ENCODE measurements at regions not wholly inside any gene's neighbourhood (a gene's known extent, or its start where the extent isn't known, plus 50 kb on each side); places are given as distances from the start of the nearest gene placed in this dataset.

GRCh38 chr14:43471595-43471994 is 1035.5 kb downstream of the FSCB start:
- WGBS (ENCODE audit: insufficient coverage), result 83% methylated on average over 1 of the region's 1 CpG
- no peak overlapping the region for H3K4me3 ChIP-seq (ENCODE audit: control insufficient read depth in 1 of 2, extremely low read depth in 1 of 2, low read length in 1 of 2)
- Mint-ChIP-seq H3K36me3 (no peaks in the 10 kb centered on the region), H3K27ac (no peak overlapping the region), H3K27me3 (no peaks in the 10 kb centered on the region), H3K4me3 (no peak overlapping the region), H3K9me3 (peaks cover 4 to 12% (median 5%) of the 10 kb centered on the region in 3 donors), H3K4me1 (no peaks in the 10 kb centered on the region)
- ChIA-PET CTCF (no interaction called here), POLR2A (no interaction called here)
- no peaks in the 10 kb centered on the region for H3K9me3 ChIP-seq
- ATAC-seq (replicated peaks in 1 of 4) (no peak), DNase-seq (no peak)
- no peaks in the 10 kb centered on the region for H3K36me3 ChIP-seq (ENCODE audit: control insufficient read depth in 2 of 2, extremely low read depth in 1 of 2, insufficient read depth in 1 of 2, low read length in 1 of 2)
- no peak overlapping the region for H3K27ac ChIP-seq (ENCODE audit: low read length)
- H3K27me3 ChIP-seq (replicated peaks in 1 of 2; ENCODE audit: control insufficient read depth in 2 of 2, extremely low read depth in 1 of 2, insufficient read depth in 2 of 2, low read length in 1 of 2), result no peaks in the 10 kb centered on the region
- no peaks in the 10 kb centered on the region for H3K4me1 ChIP-seq (ENCODE audit: control insufficient read depth in 1 of 2, extremely low read depth in 1 of 2, insufficient read depth in 2 of 2, low read length in 2 of 2)

- Mint-ChIP-seq H3K27ac (no peak overlapping the region), H3K9me3 (peaks cover under 1 to 17% (median 16%) of the 10 kb centered on the region in 3 donors), H3K4me3 (no peak overlapping the region), H3K27me3 (no peaks in the 10 kb centered on the region), H3K36me3 (no peaks in the 10 kb centered on the region), H3K4me1 (no peaks in the 10 kb centered on the region)
- Histone ChIP-seq H3K4me3 (ENCODE audit: control insufficient read depth in 1 of 2, extremely low read depth in 1 of 2, low read length in 1 of 2) (no peak overlapping the region), H3K4me1 (ENCODE audit: control insufficient read depth in 1 of 2, extremely low read depth in 1 of 2, insufficient read depth in 2 of 2, low read length in 2 of 2) (no peaks in the 10 kb centered on the region), H3K9me3 (no peaks in the 10 kb centered on the region), H3K36me3 (ENCODE audit: control insufficient read depth in 2 of 2, extremely low read depth in 1 of 2, insufficient read depth in 1 of 2, low read length in 1 of 2) (no peaks in the 10 kb centered on the region), H3K27ac (ENCODE audit: low read length) (no peak overlapping the region), H3K27me3 (replicated peaks in 1 of 2; ENCODE audit: control insufficient read depth in 2 of 2, extremely low read depth in 1 of 2, insufficient read depth in 2 of 2, low read length in 1 of 2) (no peaks in the 10 kb centered on the region)
- ChIA-PET CTCF (no interaction called here), POLR2A (interaction anchor here in 1 of 2 donors (0.7 kb wide), 2 partner anchors 25 to 215 kb away, joined by 4 read pairs; no protein-coding TSS in a partner anchor)
- no CpG with 5 or more reads among the region's 1 CpG for WGBS (ENCODE audit: insufficient coverage)
- DNase-seq (no peak), ATAC-seq (replicated peaks in 1 of 4) (no peak)
These were observed 1042.1 kb downstream of the FSCB start for GRCh38 chr14:43464968-43465367.

- Mint-ChIP-seq H3K4me3 (no peak overlapping the region), H3K27ac (no peak overlapping the region), H3K36me3 (no peaks in the 10 kb centered on the region), H3K27me3 (no peaks in the 10 kb centered on the region), H3K4me1 (no peaks in the 10 kb centered on the region), H3K9me3 (peaks cover 8 to 37% (median 20%) of the 10 kb centered on the region in 3 donors)
- Histone ChIP-seq H3K4me1 (ENCODE audit: control insufficient read depth in 1 of 2, extremely low read depth in 1 of 2, insufficient read depth in 2 of 2, low read length in 2 of 2) (no peaks in the 10 kb centered on the region), H3K36me3 (ENCODE audit: control insufficient read depth in 2 of 2, extremely low read depth in 1 of 2, insufficient read depth in 1 of 2, low read length in 1 of 2) (no peaks in the 10 kb centered on the region), H3K4me3 (ENCODE audit: control insufficient read depth in 1 of 2, extremely low read depth in 1 of 2, low read length in 1 of 2) (no peak overlapping the region), H3K27me3 (replicated peaks in 1 of 2; ENCODE audit: control insufficient read depth in 2 of 2, extremely low read depth in 1 of 2, insufficient read depth in 2 of 2, low read length in 1 of 2) (no peaks in the 10 kb centered on the region), H3K27ac (ENCODE audit: low read length) (no peak overlapping the region), H3K9me3 (no peaks in the 10 kb centered on the region)
- WGBS (ENCODE audit: insufficient coverage), result 59% methylated on average over 2 of the region's 5 CpGs
- DNase-seq (no peak), ATAC-seq (replicated peaks in 1 of 4) (no peak)
- ChIA-PET CTCF (no interaction called here), POLR2A (no interaction called here)
These were observed 1057.8 kb downstream of the FSCB start for GRCh38 chr14:43449291-43449690.

- no CpG with 5 or more reads among the region's 3 CpGs for WGBS (ENCODE audit: insufficient coverage)
- CTCF ChIA-PET, result no interaction called here
- Histone ChIP-seq H3K27ac (ENCODE audit: low read length) (no peak overlapping the region), H3K9me3 (peaks cover 3% of the 10 kb centered on the region), H3K4me1 (ENCODE audit: control insufficient read depth in 1 of 2, extremely low read depth in 1 of 2, insufficient read depth in 2 of 2, low read length in 2 of 2) (no peaks in the 10 kb centered on the region), H3K4me3 (ENCODE audit: control insufficient read depth in 1 of 2, extremely low read depth in 1 of 2, low read length in 1 of 2) (no peak overlapping the region), H3K27me3 (replicated peaks in 1 of 2; ENCODE audit: control insufficient read depth in 2 of 2, extremely low read depth in 1 of 2, insufficient read depth in 2 of 2, low read length in 1 of 2) (no peaks in the 10 kb centered on the region), H3K36me3 (ENCODE audit: control insufficient read depth in 2 of 2, extremely low read depth in 1 of 2, insufficient read depth in 1 of 2, low read length in 1 of 2) (no peaks in the 10 kb centered on the region)
- Mint-ChIP-seq H3K4me1 (no peaks in the 10 kb centered on the region), H3K9me3 (peaks cover 6 to 14% (median 13%) of the 10 kb centered on the region in 3 donors), H3K4me3 (no peak overlapping the region), H3K27me3 (no peaks in the 10 kb centered on the region), H3K27ac (no peak overlapping the region), H3K36me3 (no peaks in the 10 kb centered on the region)
- ATAC-seq (replicated peaks in 1 of 4), result no peak
- no peak for DNase-seq
- POLR2A ChIA-PET, result no interaction called here
These were observed 1069.0 kb downstream of the FSCB start for GRCh38 chr14:43438056-43438455.

GRCh38 chr14:43418324-43418723 is 1088.8 kb downstream of the FSCB start:
- no peaks in the 10 kb centered on the region for H3K36me3 Mint-ChIP-seq
- H3K4me1 ChIP-seq (ENCODE audit: control insufficient read depth in 1 of 2, extremely low read depth in 1 of 2, insufficient read depth in 2 of 2, low read length in 2 of 2), result no peaks in the 10 kb centered on the region
- H3K27ac Mint-ChIP-seq, result no peak overlapping the region
- H3K4me1 Mint-ChIP-seq, result no peaks in the 10 kb centered on the region
- ChIA-PET POLR2A (no interaction called here), CTCF (no interaction called here)
- no peak overlapping the region for H3K4me3 Mint-ChIP-seq
- H3K9me3 Mint-ChIP-seq, result peaks cover 12 to 31% (median 13%) of the 10 kb centered on the region in 3 donors
- DNase-seq (no peak), ATAC-seq (replicated peaks in 1 of 4) (no peak)
- H3K36me3 ChIP-seq (ENCODE audit: control insufficient read depth in 2 of 2, extremely low read depth in 1 of 2, insufficient read depth in 1 of 2, low read length in 1 of 2), result no peaks in the 10 kb centered on the region
- H3K4me3 ChIP-seq (ENCODE audit: control insufficient read depth in 1 of 2, extremely low read depth in 1 of 2, low read length in 1 of 2), result no peak overlapping the region
- WGBS (ENCODE audit: insufficient coverage), result 20% methylated on average over 1 of the region's 4 CpGs
- H3K27ac ChIP-seq (ENCODE audit: low read length), result no peak overlapping the region
- no peaks in the 10 kb centered on the region for H3K27me3 Mint-ChIP-seq
- peaks cover 3% of the 10 kb centered on the region for H3K9me3 ChIP-seq
- no peaks in the 10 kb centered on the region for H3K27me3 ChIP-seq (replicated peaks in 1 of 2; ENCODE audit: control insufficient read depth in 2 of 2, extremely low read depth in 1 of 2, insufficient read depth in 2 of 2, low read length in 1 of 2)

GRCh38 chr14:43413084-43413483 is 1094.0 kb downstream of the FSCB start:
- ChIA-PET CTCF (no interaction called here), POLR2A (no interaction called here)
- Histone ChIP-seq H3K4me3 (ENCODE audit: control insufficient read depth in 1 of 2, extremely low read depth in 1 of 2, low read length in 1 of 2) (no peak overlapping the region), H3K27ac (ENCODE audit: low read length) (no peak overlapping the region), H3K4me1 (ENCODE audit: control insufficient read depth in 1 of 2, extremely low read depth in 1 of 2, insufficient read depth in 2 of 2, low read length in 2 of 2) (no peaks in the 10 kb centered on the region), H3K9me3 (no peaks in the 10 kb centered on the region), H3K36me3 (ENCODE audit: control insufficient read depth in 2 of 2, extremely low read depth in 1 of 2, insufficient read depth in 1 of 2, low read length in 1 of 2) (no peaks in the 10 kb centered on the region), H3K27me3 (replicated peaks in 1 of 2; ENCODE audit: control insufficient read depth in 2 of 2, extremely low read depth in 1 of 2, insufficient read depth in 2 of 2, low read length in 1 of 2) (no peaks in the 10 kb centered on the region)
- peaks cover 5 to 8% (median 6%) of the 10 kb centered on the region in 3 donors for H3K9me3 Mint-ChIP-seq
- DNase-seq (no peak), ATAC-seq (replicated peaks in 1 of 4) (no peak)
- no peaks in the 10 kb centered on the region for H3K27me3 Mint-ChIP-seq
- no peak overlapping the region for H3K4me3 Mint-ChIP-seq
- WGBS (ENCODE audit: insufficient coverage), result no CpG with 5 or more reads among the region's 2 CpGs
- H3K4me1 Mint-ChIP-seq, result no peaks in the 10 kb centered on the region
- H3K36me3 Mint-ChIP-seq, result no peaks in the 10 kb centered on the region
- H3K27ac Mint-ChIP-seq, result no peak overlapping the region

GRCh38 chr14:43411841-43412240 is 1095.2 kb downstream of the FSCB start:
- no peaks in the 10 kb centered on the region for H3K4me1 Mint-ChIP-seq
- H3K36me3 Mint-ChIP-seq, result no peaks in the 10 kb centered on the region
- ChIA-PET POLR2A (no interaction called here), CTCF (interaction anchor here in 1 of 2 donors (0.6 kb wide), 1 partner anchor 9 kb away, joined by 4 read pairs; no protein-coding TSS in a partner anchor)
- no peak overlapping the region for H3K27ac ChIP-seq (ENCODE audit: low read length)
- no peaks in the 10 kb centered on the region for H3K27me3 Mint-ChIP-seq
- no peaks in the 10 kb centered on the region for H3K27me3 ChIP-seq (replicated peaks in 1 of 2; ENCODE audit: control insufficient read depth in 2 of 2, extremely low read depth in 1 of 2, insufficient read depth in 2 of 2, low read length in 1 of 2)
- H3K27ac Mint-ChIP-seq, result no peak overlapping the region
- peaks cover 5 to 13% (median 11%) of the 10 kb centered on the region in 3 donors for H3K9me3 Mint-ChIP-seq
- no peak for DNase-seq
- no peaks in the 10 kb centered on the region for H3K36me3 ChIP-seq (ENCODE audit: control insufficient read depth in 2 of 2, extremely low read depth in 1 of 2, insufficient read depth in 1 of 2, low read length in 1 of 2)
- no peaks in the 10 kb centered on the region for H3K9me3 ChIP-seq
- H3K4me3 ChIP-seq (ENCODE audit: control insufficient read depth in 1 of 2, extremely low read depth in 1 of 2, low read length in 1 of 2), result no peak overlapping the region
- H3K4me1 ChIP-seq (ENCODE audit: control insufficient read depth in 1 of 2, extremely low read depth in 1 of 2, insufficient read depth in 2 of 2, low read length in 2 of 2), result no peaks in the 10 kb centered on the region
- no CpG with 5 or more reads among the region's 1 CpG for WGBS (ENCODE audit: insufficient coverage)
- no peak for ATAC-seq (replicated peaks in 1 of 4)
- H3K4me3 Mint-ChIP-seq, result no peak overlapping the region
